ENCODE measurements at regions not wholly inside any gene's neighbourhood (a gene's known extent, or its start where the extent isn't known, plus 50 kb on each side); places are given as distances from the start of the nearest gene placed in this dataset.

DNA sequence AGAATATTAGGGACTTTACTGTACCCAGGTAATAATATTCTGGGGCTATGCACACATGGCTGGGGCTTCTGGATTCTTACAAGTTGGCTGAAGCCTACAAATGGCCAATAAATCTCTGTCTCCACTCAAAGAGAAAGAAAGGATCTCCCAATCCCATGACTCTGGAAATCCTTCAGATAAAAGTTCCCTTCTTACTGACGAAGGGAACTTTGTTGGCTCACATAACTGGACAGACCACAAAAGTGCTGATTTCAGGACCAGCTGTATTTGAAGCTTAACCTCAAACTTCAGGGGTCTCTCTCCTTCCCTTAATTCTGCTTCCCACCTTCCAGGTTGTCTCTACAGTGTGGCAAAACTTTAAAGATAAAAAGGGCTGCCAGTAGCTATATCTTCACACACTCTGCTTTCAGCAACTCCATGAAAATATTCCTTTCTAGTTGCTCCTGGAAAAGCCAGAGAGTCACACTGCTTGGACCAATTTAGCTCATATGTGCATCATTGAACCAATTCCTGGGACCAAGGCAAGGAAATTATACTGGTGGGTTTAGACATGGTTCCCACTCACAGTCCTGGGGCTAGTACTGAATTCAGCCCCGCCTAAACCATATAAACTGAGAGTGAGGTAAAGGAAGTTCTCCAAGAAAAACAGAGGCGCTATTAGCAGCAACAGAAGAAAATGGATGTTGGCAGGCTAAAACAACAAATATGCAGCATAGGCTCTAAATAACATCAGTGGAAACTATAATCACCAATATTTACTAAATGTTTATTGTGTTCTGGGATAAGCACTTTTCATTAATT, 290.0 kb upstream of the GADL1 start:
- TF ChIP-seq, protein P1, sequence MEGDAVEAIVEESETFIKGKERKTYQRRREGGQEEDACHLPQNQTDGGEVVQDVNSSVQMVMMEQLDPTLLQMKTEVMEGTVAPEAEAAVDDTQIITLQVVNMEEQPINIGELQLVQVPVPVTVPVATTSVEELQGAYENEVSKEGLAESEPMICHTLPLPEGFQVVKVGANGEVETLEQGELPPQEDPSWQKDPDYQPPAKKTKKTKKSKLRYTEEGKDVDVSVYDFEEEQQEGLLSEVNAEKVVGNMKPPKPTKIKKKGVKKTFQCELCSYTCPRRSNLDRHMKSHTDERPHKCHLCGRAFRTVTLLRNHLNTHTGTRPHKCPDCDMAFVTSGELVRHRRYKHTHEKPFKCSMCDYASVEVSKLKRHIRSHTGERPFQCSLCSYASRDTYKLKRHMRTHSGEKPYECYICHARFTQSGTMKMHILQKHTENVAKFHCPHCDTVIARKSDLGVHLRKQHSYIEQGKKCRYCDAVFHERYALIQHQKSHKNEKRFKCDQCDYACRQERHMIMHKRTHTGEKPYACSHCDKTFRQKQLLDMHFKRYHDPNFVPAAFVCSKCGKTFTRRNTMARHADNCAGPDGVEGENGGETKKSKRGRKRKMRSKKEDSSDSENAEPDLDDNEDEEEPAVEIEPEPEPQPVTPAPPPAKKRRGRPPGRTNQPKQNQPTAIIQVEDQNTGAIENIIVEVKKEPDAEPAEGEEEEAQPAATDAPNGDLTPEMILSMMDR (IDR thresholded peaks at IDR 0.05; ENCODE audit: extremely low read depth, low read depth, low read length), result no peak
- Histone ChIP-seq H3K27ac (ENCODE audit: low read depth, low read length) (no peak overlapping the region), H3K36me3 (ENCODE audit: insufficient read depth, low read length) (no peaks in the 10 kb centered on the region), H3K27me3 (ENCODE audit: insufficient read depth, low read length) (no peaks in the 10 kb centered on the region), H3K4me3 (ENCODE audit: insufficient read depth, low read length) (no peak overlapping the region), H3K9me3 (ENCODE audit: low read depth, low read length) (no peaks in the 10 kb centered on the region), H4K20me1 (ENCODE audit: insufficient read depth, low read length) (no peaks in the 10 kb centered on the region), H3K4me2 (ENCODE audit: insufficient read depth, low read length) (peak overlapping the region; percentile 26), H3K79me2 (ENCODE audit: insufficient read depth, low read length) (no peaks in the 10 kb centered on the region), H3K4me1 (ENCODE audit: insufficient read depth, low read length) (no peaks in the 10 kb centered on the region), H2AFZ (ENCODE audit: low read length) (peak overlapping the region; percentile 25)
- peak; percentile 52 for DNase-seq (ENCODE audit: insufficient read length, low spot score, missing footprints)

DNA sequence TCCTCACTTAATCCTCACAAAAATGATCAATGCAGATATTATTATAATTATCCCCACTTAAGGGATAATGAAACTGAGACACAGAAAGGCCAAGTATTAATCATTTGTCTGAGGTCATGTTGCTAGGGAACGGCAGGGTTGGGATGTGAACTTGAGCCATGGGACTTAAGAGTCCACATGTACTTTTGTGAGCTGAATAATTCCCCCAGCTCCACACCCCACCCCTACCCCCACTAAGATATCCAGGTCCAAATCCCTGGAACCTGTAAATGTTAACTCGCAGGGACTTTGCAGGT, 290.5 kb upstream of the GADL1 start:
- H3K4me3 ChIP-seq (ENCODE audit: insufficient read depth, low read length), result no peak overlapping the region
- TF ChIP-seq, protein P1 (IDR thresholded peaks at IDR 0.05; ENCODE audit: extremely low read depth, low read depth, low read length), result no peak
- no peak overlapping the region for H3K4me2 ChIP-seq (ENCODE audit: insufficient read depth, low read length)
- no peaks in the 10 kb centered on the region for H3K27me3 ChIP-seq (ENCODE audit: insufficient read depth, low read length)
- DNase-seq (ENCODE audit: insufficient read length, low spot score, missing footprints), result peak; percentile 60
- H3K9me3 ChIP-seq (ENCODE audit: low read depth, low read length), result no peaks in the 10 kb centered on the region
- H3K36me3 ChIP-seq (ENCODE audit: insufficient read depth, low read length), result no peaks in the 10 kb centered on the region
- H4K20me1 ChIP-seq (ENCODE audit: insufficient read depth, low read length), result no peaks in the 10 kb centered on the region
- no peaks in the 10 kb centered on the region for H3K79me2 ChIP-seq (ENCODE audit: insufficient read depth, low read length)
- H2AFZ ChIP-seq (ENCODE audit: low read length), result no peak overlapping the region
- no peak overlapping the region for H3K27ac ChIP-seq (ENCODE audit: low read depth, low read length)
- H3K4me1 ChIP-seq (ENCODE audit: insufficient read depth, low read length), result no peaks in the 10 kb centered on the region

DNA sequence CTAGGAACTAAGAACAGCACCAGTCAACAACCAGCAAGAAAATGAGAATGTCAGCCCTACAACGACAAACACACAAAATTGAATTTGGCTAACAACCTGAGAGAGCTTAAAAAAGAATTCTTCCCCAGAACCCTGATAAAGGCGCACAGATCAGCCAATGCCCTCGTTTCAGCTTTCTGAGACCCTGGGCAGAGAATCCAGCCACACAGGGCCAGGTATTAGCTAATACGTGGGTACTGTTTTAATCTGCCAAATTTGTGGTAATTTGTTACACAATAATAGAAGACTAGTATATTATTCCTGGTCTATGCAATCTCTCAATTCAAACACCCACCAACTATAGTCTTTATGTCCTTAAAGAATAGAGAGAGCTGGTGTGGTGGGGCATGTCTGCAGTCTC, 291.6 kb upstream of the GADL1 start:
- Histone ChIP-seq H3K9me3 (ENCODE audit: low read depth, low read length) (no peaks in the 10 kb centered on the region), H3K79me2 (ENCODE audit: insufficient read depth, low read length) (no peaks in the 10 kb centered on the region), H3K36me3 (ENCODE audit: insufficient read depth, low read length) (no peaks in the 10 kb centered on the region), H3K4me2 (ENCODE audit: insufficient read depth, low read length) (no peak overlapping the region), H3K4me3 (ENCODE audit: insufficient read depth, low read length) (no peak overlapping the region), H3K27me3 (ENCODE audit: insufficient read depth, low read length) (no peaks in the 10 kb centered on the region), H3K27ac (ENCODE audit: low read depth, low read length) (no peak overlapping the region), H4K20me1 (ENCODE audit: insufficient read depth, low read length) (no peaks in the 10 kb centered on the region), H3K4me1 (ENCODE audit: insufficient read depth, low read length) (no peaks in the 10 kb centered on the region), H2AFZ (ENCODE audit: low read length) (no peak overlapping the region)
- no peak for DNase-seq (ENCODE audit: insufficient read length, low spot score, missing footprints)
- TF ChIP-seq, protein P1 (IDR thresholded peaks at IDR 0.05; ENCODE audit: extremely low read depth, low read depth, low read length), result no peak

DNA sequence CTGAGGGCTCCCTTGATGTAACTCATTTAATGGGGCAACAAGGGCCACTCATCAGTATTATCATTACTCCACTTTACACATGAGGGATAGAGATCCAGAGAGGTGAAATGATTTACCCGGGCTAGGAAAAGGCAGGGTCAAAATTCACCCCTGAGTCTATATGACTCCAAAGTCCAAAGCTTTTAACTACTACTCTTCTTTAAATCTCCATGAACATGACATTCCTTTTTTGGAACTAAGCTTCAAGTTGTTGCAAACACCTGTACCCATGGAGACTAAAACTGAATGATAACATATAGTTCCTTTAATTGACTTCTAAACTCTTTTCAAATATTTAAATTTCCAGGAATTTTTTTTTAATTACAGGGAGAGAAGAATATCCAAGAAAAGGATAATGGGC, 292.9 kb upstream of the GADL1 start:
- no peak for DNase-seq (ENCODE audit: insufficient read length, low spot score, missing footprints)
- Histone ChIP-seq H3K4me1 (ENCODE audit: insufficient read depth, low read length) (no peaks in the 10 kb centered on the region), H3K79me2 (ENCODE audit: insufficient read depth, low read length) (no peaks in the 10 kb centered on the region), H3K36me3 (ENCODE audit: insufficient read depth, low read length) (no peaks in the 10 kb centered on the region), H3K9me3 (ENCODE audit: low read depth, low read length) (no peaks in the 10 kb centered on the region), H3K27me3 (ENCODE audit: insufficient read depth, low read length) (no peaks in the 10 kb centered on the region), H4K20me1 (ENCODE audit: insufficient read depth, low read length) (no peaks in the 10 kb centered on the region), H3K4me2 (ENCODE audit: insufficient read depth, low read length) (no peak overlapping the region), H3K27ac (ENCODE audit: low read depth, low read length) (no peak overlapping the region), H2AFZ (ENCODE audit: low read length) (no peak overlapping the region), H3K4me3 (ENCODE audit: insufficient read depth, low read length) (no peak overlapping the region)
- TF ChIP-seq, protein P1 (IDR thresholded peaks at IDR 0.05; ENCODE audit: extremely low read depth, low read depth, low read length), result no peak
